DOHH2 (cell line): ENCODE measurements at regions not wholly inside any gene's neighbourhood (a gene's known extent, or its start where the extent isn't known, plus 50 kb on each side); places are given as distances from the start of the nearest gene placed in this dataset.

Experiments
- H3F3A ChIP-seq: fragments of 200-600 bp; sonication (generic), shearing (Covaris generic); 2 replicates; pipeline ENCODE4 v1.6.0; 2016; ENCODE audit warnings: antibody characterized with exemption, mild to moderate bottlenecking; ENCODE audit not compliant: control insufficient read depth, insufficient read depth
- H3K27ac ChIP-seq: fragments of 200-600 bp; sonication (generic); 2 replicates; pipeline ENCODE4 v1.5.1; 2014; ENCODE audit warnings: low read depth, mild to moderate bottlenecking, low read length, moderate library complexity
- H3K27me3 ChIP-seq: fragments of 200-600 bp; sonication (generic); 2 replicates; pipeline ENCODE4 v1.6.1; 2014; ENCODE audit warnings: mild to moderate bottlenecking, low read length, mixed read lengths; ENCODE audit not compliant: control insufficient read depth
- H3K36me3 ChIP-seq: fragments of 200-600 bp; sonication (generic); 2 replicates; pipeline ENCODE4 v1.6.1; 2014; ENCODE audit warnings: mild to moderate bottlenecking, low read length, moderate library complexity, mixed read lengths; ENCODE audit not compliant: control insufficient read depth
- H3K4me1 ChIP-seq: fragments of 200-600 bp; sonication (generic); 2 replicates; pipeline ENCODE4 v1.6.1; 2014; ENCODE audit warnings: mild to moderate bottlenecking, low read length, mixed read lengths; ENCODE audit not compliant: control insufficient read depth
- H3K4me2 ChIP-seq: fragments of 200-600 bp; sonication (generic); 2 replicates; pipeline ENCODE4 v1.6.0; 2014; ENCODE audit warnings: mild to moderate bottlenecking, low read length, moderate library complexity
- H3K4me3 ChIP-seq: fragments of 200-600 bp; sonication (generic); 2 replicates; pipeline ENCODE4 v1.5.1; 2014; ENCODE audit warnings: mild to moderate bottlenecking, low read length, mixed read lengths
- H3K79me2 ChIP-seq: fragments of 200-600 bp; sonication (generic); 2 replicates; pipeline ENCODE4 v1.6.1; 2014; ENCODE audit warnings: mild to moderate bottlenecking, low read length, mixed read lengths; ENCODE audit not compliant: control insufficient read depth
- H3K9me2 ChIP-seq: fragments of 200-600 bp; sonication (generic); replicated peaks from 2 replicates; pipeline ENCODE4 v1.6.1; 2014; ENCODE audit warnings: mild to moderate bottlenecking, low read length, mixed read lengths; ENCODE audit not compliant: control insufficient read depth
- H3K9me3 ChIP-seq: fragments of 200-600 bp; sonication (generic); 2 replicates; pipeline ENCODE4 v1.6.1; 2014; ENCODE audit warnings: antibody characterized with exemption, low read length, mixed read lengths; ENCODE audit not compliant: control insufficient read depth, insufficient read depth
- H4K20me1 ChIP-seq: fragments of 200-600 bp; sonication (generic); 2 replicates; pipeline ENCODE4 v1.6.0; 2014; ENCODE audit warnings: low read depth, mild to moderate bottlenecking, antibody characterized with exemption, low read length, moderate library complexity; ENCODE audit not compliant: control insufficient read depth, insufficient read depth
- EZH2phosphoT487 ChIP-seq: fragments of 200-600 bp; sonication (generic); IDR thresholded peaks from 2 replicates; pipeline ENCODE4 v1.6.1; 2017; ENCODE audit warnings: borderline replicate concordance, mild to moderate bottlenecking, antibody characterized with exemption, low read length, moderate library complexity, mixed read lengths
- TF ChIP-seq, protein P1 (sequence below): fragments of 200-600 bp; sonication (generic); IDR thresholded peaks from one replicate; pipeline ENCODE4 v1.5.1; 2014; ENCODE audit warnings: antibody characterized with exemption, mild to moderate bottlenecking, low read depth, low read length; ENCODE audit not compliant: poor library complexity, severe bottlenecking

DNA sequence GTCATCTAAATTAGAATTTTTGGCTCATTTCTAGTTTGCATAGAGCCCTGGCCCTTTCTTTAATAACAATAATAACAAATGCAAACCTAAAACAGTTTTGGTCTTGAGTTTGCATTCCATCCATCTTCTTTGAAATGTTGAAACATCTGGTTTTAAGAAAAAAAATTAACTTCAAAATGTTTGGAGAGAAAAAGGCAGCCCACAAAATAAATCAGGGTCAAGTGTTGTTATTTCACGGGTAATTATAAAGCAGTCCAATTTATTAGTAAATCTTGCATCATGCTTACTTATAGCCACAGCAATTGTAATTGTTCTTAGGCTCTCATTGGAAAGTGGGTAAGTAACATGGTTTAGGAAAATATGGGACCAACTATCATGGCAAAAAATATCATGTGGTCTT, 247.0 kb upstream of the MEF2C start:
- Histone ChIP-seq H3K4me3 (no peak overlapping the region), H3F3A (no peaks in the 10 kb centered on the region), H3K9me2 (no peaks in the 10 kb centered on the region), H3K4me1 (no peaks in the 10 kb centered on the region), H3K9me3 (no peaks in the 10 kb centered on the region), H3K4me2 (no peak overlapping the region), H3K36me3 (no peaks in the 10 kb centered on the region), H4K20me1 (no peaks in the 10 kb centered on the region), H3K79me2 (no peaks in the 10 kb centered on the region), H3K27ac (no peak overlapping the region), H3K27me3 (no peaks in the 10 kb centered on the region)
- no peak for TF ChIP-seq EZH2phosphoT487
- TF ChIP-seq, protein P1, sequence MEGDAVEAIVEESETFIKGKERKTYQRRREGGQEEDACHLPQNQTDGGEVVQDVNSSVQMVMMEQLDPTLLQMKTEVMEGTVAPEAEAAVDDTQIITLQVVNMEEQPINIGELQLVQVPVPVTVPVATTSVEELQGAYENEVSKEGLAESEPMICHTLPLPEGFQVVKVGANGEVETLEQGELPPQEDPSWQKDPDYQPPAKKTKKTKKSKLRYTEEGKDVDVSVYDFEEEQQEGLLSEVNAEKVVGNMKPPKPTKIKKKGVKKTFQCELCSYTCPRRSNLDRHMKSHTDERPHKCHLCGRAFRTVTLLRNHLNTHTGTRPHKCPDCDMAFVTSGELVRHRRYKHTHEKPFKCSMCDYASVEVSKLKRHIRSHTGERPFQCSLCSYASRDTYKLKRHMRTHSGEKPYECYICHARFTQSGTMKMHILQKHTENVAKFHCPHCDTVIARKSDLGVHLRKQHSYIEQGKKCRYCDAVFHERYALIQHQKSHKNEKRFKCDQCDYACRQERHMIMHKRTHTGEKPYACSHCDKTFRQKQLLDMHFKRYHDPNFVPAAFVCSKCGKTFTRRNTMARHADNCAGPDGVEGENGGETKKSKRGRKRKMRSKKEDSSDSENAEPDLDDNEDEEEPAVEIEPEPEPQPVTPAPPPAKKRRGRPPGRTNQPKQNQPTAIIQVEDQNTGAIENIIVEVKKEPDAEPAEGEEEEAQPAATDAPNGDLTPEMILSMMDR = no peak

DNA sequence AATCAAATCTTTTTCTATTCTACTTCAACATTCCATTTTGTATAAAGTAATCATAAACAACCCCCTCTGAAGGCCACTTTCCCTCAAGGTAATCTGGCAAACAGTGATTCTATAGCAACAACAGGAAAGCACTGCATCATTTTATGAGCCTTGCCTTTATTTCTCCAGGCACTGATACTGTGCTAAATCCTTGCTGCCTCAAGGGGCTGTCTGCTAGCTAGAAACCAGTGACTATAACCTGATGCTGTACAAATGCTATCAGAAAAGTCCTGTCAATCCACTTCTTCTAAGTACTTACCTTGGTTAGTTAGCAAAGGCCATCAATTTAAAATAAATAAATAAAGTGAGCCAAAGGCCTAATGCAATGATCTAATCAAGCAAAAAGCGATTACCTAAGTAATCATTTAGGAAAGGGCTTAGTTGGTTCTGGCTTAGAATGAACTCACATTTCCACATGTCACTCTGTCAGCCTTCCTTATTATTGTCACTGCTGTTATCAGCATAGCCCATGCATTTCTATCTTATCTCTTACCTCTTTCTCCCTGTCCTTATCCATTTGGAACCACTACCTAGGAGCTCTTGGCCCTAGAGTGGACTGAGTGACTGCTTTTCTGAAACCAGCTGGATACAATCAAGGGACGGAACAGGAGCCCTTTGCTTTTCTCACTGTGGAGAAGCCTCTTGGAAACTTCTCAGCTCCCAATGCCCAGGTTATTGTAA, 246.1 kb upstream of the MEF2C start:
- Histone ChIP-seq H3K27ac (no peak overlapping the region), H3K9me3 (no peaks in the 10 kb centered on the region), H4K20me1 (no peaks in the 10 kb centered on the region), H3K4me2 (no peak overlapping the region), H3K36me3 (no peaks in the 10 kb centered on the region), H3F3A (no peaks in the 10 kb centered on the region), H3K27me3 (no peaks in the 10 kb centered on the region), H3K9me2 (no peaks in the 10 kb centered on the region), H3K4me3 (no peak overlapping the region), H3K79me2 (no peaks in the 10 kb centered on the region), H3K4me1 (no peaks in the 10 kb centered on the region)
- no peak for TF ChIP-seq EZH2phosphoT487
- TF ChIP-seq, protein P1 = no peak

DNA sequence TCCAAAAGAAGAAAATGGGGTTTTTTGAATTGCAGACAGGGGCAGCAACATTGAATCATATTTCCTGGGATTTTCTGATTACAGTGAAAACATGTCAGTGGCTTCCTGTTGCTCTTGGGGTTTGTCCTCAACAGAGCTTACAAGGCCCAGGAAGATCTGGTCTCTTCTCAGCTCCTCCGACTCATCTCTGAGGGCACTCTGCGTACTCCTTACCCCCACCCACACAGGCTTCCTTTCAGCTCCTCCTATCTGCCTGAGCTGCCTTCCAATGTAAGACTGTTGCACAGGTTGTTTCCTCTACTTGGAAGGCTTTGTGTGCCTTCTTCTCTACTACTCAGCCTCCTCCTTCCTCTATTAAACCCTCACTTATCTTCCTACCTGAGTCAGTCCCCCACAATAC, 245.1 kb upstream of the MEF2C start:
- TF ChIP-seq, protein P1 = no peak
- no peaks in the 10 kb centered on the region for H3K36me3 ChIP-seq
- no peaks in the 10 kb centered on the region for H3K4me1 ChIP-seq
- no peaks in the 10 kb centered on the region for H3K27me3 ChIP-seq
- H3K27ac ChIP-seq = no peak overlapping the region
- H3K9me2 ChIP-seq = no peaks in the 10 kb centered on the region
- no peaks in the 10 kb centered on the region for H3K79me2 ChIP-seq
- H3K4me3 ChIP-seq = no peak overlapping the region
- H4K20me1 ChIP-seq = no peaks in the 10 kb centered on the region
- H3F3A ChIP-seq = no peaks in the 10 kb centered on the region
- H3K4me2 ChIP-seq = no peak overlapping the region
- H3K9me3 ChIP-seq = no peaks in the 10 kb centered on the region

DNA sequence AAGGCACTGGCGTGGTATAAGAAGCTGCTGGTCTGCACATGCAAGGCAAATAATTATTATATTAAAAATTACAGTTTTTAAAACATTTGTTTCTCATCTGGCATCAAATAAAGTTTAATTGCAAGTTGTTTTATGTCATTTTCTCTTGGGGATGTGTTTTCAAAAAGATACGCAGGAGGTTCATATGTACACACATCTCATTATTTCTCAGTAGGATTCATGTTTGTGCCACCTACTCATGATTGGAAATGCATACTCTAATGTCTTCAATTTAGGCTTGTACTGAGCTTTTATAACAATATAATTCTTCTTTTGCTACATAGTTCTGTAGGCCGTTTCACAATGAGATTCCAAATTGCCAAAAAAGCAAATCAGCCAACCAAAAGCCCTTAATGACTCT, 244.2 kb upstream of the MEF2C start:
- no peak overlapping the region for H3K4me2 ChIP-seq
- H3F3A ChIP-seq = no peaks in the 10 kb centered on the region
- H3K79me2 ChIP-seq = no peaks in the 10 kb centered on the region
- H3K9me2 ChIP-seq = no peaks in the 10 kb centered on the region
- no peaks in the 10 kb centered on the region for H4K20me1 ChIP-seq
- no peak overlapping the region for H3K27ac ChIP-seq
- no peak overlapping the region for H3K4me3 ChIP-seq
- no peaks in the 10 kb centered on the region for H3K4me1 ChIP-seq
- H3K27me3 ChIP-seq = no peaks in the 10 kb centered on the region
- TF ChIP-seq, protein P1 = no peak
- no peak for TF ChIP-seq EZH2phosphoT487
- no peaks in the 10 kb centered on the region for H3K9me3 ChIP-seq
- H3K36me3 ChIP-seq = no peaks in the 10 kb centered on the region
